ENCODE measurements at regions not wholly inside any gene's neighbourhood (a gene's known extent, or its start where the extent isn't known, plus 50 kb on each side); places are given as distances from the start of the nearest gene placed in this dataset.

DNA sequence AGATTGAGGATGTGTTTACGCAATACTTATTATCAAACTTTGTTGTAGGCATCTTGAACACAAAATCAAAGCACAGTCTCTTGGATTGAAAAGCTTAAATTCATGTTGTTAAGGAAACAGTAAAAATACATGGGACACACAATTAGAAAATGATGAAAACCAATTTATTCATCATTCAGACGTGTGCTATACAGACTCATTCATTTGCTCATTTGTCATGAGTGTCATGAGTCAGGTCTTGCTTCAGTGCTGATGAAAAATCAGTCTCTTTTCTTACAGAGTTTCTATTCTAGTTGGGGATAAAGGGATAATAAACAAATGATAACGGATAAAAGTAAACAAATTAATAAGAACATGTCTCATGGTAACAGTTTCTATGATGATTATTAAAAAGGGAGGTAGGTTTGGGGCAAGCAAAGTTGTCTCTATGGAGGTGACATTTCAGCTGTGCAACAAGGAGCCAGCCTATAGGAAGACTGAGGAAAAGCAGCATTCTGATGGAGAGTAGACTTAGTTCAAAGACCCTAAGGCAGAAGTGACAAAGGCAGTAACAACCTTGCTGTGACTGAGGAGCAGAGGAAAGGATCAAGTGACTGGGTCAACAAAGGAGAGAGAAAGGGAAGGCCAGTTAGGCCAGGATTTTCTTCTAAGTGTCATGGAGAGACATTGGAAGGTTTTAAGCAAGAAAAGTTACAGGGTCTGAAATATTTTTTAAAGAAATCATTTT lies 224.0 kb upstream of the HHIP start:
- Histone ChIP-seq H2BK20ac (ENCODE audit: low read depth, low read length) (no peak overlapping the region), H2BK120ac (ENCODE audit: low read depth, low read length) (no peak overlapping the region), H2AK9ac (replicated peaks; ENCODE audit: low read depth, low read length, poor library complexity) (no peak overlapping the region), H3K9ac (ENCODE audit: low read depth, low read length) (no peak overlapping the region), H3K27ac (ENCODE audit: insufficient read depth, low read length) (no peak overlapping the region), H3K23ac (ENCODE audit: low read depth, low read length) (no peak overlapping the region), H2BK5ac (ENCODE audit: low read depth, low read length, poor library complexity, severe bottlenecking) (no peak overlapping the region), H2AFZ (replicated peaks; ENCODE audit: low read length, poor library complexity) (no peak overlapping the region), H3K4me3 (ENCODE audit: insufficient read depth, low read depth, low read length) (no peak overlapping the region), H3K56ac (ENCODE audit: extremely low read depth, insufficient read depth, low read length) (no peak overlapping the region), H3K14ac (replicated peaks; ENCODE audit: low read depth, low read length) (no peak overlapping the region), H4K91ac (ENCODE audit: insufficient read depth, low read depth, low read length) (no peak overlapping the region), H3K79me1 (ENCODE audit: low read depth in 1 of 2, low read length in 2 of 2) (no peaks in the 10 kb centered on the region), H2BK15ac (ENCODE audit: low read depth, low read length) (no peak overlapping the region), H3K4me2 (ENCODE audit: low read depth, low read length) (no peak overlapping the region), H3K4me1 (ENCODE audit: control insufficient read depth, insufficient read depth, low read length) (no peaks in the 10 kb centered on the region), H4K5ac (ENCODE audit: low read depth, low read length) (no peak overlapping the region), H2AK5ac (ENCODE audit: low read depth, low read length) (no peak overlapping the region), H3K4ac (ENCODE audit: low read depth, low read length) (no peak overlapping the region), H3K27me3 (ENCODE audit: control insufficient read depth, insufficient read depth, low read length) (no peaks in the 10 kb centered on the region), H3K9me1 (ENCODE audit: insufficient read depth, low read length) (no peaks in the 10 kb centered on the region), H3K36me3 (ENCODE audit: control insufficient read depth, insufficient read depth, low read length) (no peaks in the 10 kb centered on the region), H3K9me3 (ENCODE audit: control insufficient read depth, insufficient read depth, low read length) (no peaks in the 10 kb centered on the region), H3K18ac (ENCODE audit: low read depth, low read length) (no peak overlapping the region), H4K20me1 (ENCODE audit: insufficient read depth, low read length) (no peaks in the 10 kb centered on the region), H4K8ac (ENCODE audit: low read depth in 2 of 2, low read length in 2 of 2) (no peak overlapping the region)
- in situ Hi-C loops (cut with MboI; ENCODE audit: low sequenced_read_pairs): no loop called here
- no peak for DNase-seq
- no CpG with 5 or more reads among the region's 3 CpGs for WGBS, 2 experiments (ENCODE audit: extremely low coverage in 2 of 2, insufficient read length in 1 of 2)
- ChIA-PET POLR2A (ENCODE audit: unreplicated experiment) (interaction anchor here (0.5 kb wide), 1 partner anchor 47 kb away, joined by 6 read pairs; no protein-coding TSS in a partner anchor), CTCF (no interaction called here)
- BruUV-seq (replicated peaks): no TSS peak
- TF ChIP-seq, protein P1, sequence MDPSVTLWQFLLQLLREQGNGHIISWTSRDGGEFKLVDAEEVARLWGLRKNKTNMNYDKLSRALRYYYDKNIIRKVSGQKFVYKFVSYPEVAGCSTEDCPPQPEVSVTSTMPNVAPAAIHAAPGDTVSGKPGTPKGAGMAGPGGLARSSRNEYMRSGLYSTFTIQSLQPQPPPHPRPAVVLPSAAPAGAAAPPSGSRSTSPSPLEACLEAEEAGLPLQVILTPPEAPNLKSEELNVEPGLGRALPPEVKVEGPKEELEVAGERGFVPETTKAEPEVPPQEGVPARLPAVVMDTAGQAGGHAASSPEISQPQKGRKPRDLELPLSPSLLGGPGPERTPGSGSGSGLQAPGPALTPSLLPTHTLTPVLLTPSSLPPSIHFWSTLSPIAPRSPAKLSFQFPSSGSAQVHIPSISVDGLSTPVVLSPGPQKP (IDR thresholded peaks at IDR 0.05; ENCODE audit: borderline replicate concordance, low read depth, low read length): no peak
- peak; percentile 36; the same call in 1 of the 2 replicates for TF ChIP-seq CEBPB (IDR thresholded peaks at IDR 0.05; ENCODE audit: low read depth, low read length)
- intact Hi-C loops (cut with micrococcal nuclease): no loop called here
- ATAC-seq (ENCODE audit: low read depth): no peak
- dilution Hi-C loops (cut with HindIII; ENCODE audit: low sequenced_read_pairs, unreplicated experiment): no loop called here
